Adrenal gland (tissue), 5 donors: ENCODE measurements at regions not wholly inside any gene's neighbourhood (a gene's known extent, or its start where the extent isn't known, plus 50 kb on each side); places are given as distances from the start of the nearest gene placed in this dataset.
"Not testable (repeated sequence)": the region's sequence is repeated elsewhere in the genome, so short reads cannot be mapped to it uniquely, and the experiment has no call there.

Experiments
- POLR2A ChIP-seq, 2 donors: fragments of 450-650 bp; IDR thresholded peaks; one replicate each; pipeline ENCODE4 v1.6.1; 2017; ENCODE audit warnings: antibody characterized with exemption in 2 of 2, mild to moderate bottlenecking in 2 of 2, moderate library complexity in 1 of 2
- TF ChIP-seq, protein P1 (sequence below), 6 experiments: fragments of 450-650 bp in 4 of 6; fragments of 200-600 bp in 2 of 6; sonication (generic) in 1 of 6; IDR thresholded peaks; 1 replicate in 5 of 6; 2 replicates in 1 of 6; pipeline versions ENCODE4 v1.5.1 to v1.8.0; 2016 to 2021; ENCODE audit warnings: antibody characterized with exemption in 6 of 6, mild to moderate bottlenecking in 2 of 6, moderate library complexity in 1 of 6
- donor health status: DM: no; HTN: no; CAD: no.

DNA sequence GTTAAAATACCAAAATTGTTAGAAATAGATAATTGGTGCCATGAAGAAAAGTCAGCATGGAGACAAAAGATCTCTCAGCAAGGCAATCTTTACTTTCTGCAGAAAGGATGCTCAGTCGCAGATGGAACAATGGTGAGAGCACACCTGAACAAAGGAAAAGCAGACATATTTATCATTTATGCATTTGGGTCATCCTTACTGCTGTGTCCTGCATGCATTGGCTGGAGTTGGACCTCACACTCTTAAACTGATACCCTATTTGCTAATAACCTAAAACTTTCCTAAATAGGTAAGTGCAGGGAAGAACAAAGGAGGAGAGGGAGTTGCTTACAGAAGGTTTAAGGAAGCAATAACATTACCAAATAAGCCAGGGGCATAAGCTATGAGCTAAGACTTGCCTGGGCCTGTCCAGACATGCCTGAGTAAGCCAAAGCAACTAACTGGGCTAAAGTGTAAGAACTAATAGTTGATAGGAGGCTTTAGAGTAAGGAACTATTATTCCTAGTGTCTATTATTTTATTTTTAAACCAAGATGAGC is 96.1 kb upstream of the GPR6 start:
- TF ChIP-seq POLR2A (IDR thresholded peaks at IDR 0.05): not testable (repeated sequence)
- TF ChIP-seq, protein P1, sequence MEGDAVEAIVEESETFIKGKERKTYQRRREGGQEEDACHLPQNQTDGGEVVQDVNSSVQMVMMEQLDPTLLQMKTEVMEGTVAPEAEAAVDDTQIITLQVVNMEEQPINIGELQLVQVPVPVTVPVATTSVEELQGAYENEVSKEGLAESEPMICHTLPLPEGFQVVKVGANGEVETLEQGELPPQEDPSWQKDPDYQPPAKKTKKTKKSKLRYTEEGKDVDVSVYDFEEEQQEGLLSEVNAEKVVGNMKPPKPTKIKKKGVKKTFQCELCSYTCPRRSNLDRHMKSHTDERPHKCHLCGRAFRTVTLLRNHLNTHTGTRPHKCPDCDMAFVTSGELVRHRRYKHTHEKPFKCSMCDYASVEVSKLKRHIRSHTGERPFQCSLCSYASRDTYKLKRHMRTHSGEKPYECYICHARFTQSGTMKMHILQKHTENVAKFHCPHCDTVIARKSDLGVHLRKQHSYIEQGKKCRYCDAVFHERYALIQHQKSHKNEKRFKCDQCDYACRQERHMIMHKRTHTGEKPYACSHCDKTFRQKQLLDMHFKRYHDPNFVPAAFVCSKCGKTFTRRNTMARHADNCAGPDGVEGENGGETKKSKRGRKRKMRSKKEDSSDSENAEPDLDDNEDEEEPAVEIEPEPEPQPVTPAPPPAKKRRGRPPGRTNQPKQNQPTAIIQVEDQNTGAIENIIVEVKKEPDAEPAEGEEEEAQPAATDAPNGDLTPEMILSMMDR (IDR thresholded peaks at IDR 0.05): not testable (repeated sequence)
